Vagina (tissue), 2 donors: ENCODE measurements at regions not wholly inside any gene's neighbourhood (a gene's known extent, or its start where the extent isn't known, plus 50 kb on each side); places are given as distances from the start of the nearest gene placed in this dataset.

Experiments used
- DNase-seq, 2 donors: peaks; one replicate each; pipeline ENCODE4 v3.0.0-alpha.2; 2017; ENCODE audit errors: extremely low spot score in 2 of 2
- H3K27ac ChIP-seq: fragments of 200-600 bp; sonication (generic); one replicate; pipeline ENCODE4 v1.5.1; 2019
- H3K27me3 ChIP-seq: fragments of 200-600 bp; sonication (generic); one replicate; pipeline ENCODE4 v1.5.1; 2019
- H3K36me3 ChIP-seq, 2 donors: fragments of 200-600 bp; sonication (generic); one replicate each; pipeline ENCODE4 v1.5.1; 2017 to 2019
- H3K4me1 ChIP-seq: fragments of 200-600 bp; sonication (generic); one replicate; pipeline ENCODE4 v1.5.1; 2019
- H3K4me3 ChIP-seq, 2 donors: fragments of 200-600 bp; sonication (generic); 1 replicate in 1 of 2; 2 replicates in 1 of 2; pipeline ENCODE4 v1.5.1; 2016 to 2019
- H3K9me3 ChIP-seq: fragments of 200-600 bp; sonication (generic); one replicate; pipeline ENCODE4 v1.5.1; 2019
- POLR2A ChIP-seq, 2 donors: fragments of 450-650 bp; IDR thresholded peaks; one replicate each; pipeline ENCODE4 v1.6.1; 2017; ENCODE audit warnings: antibody characterized with exemption in 2 of 2, mild to moderate bottlenecking in 2 of 2, moderate library complexity in 2 of 2
- POLR2AphosphoS5 ChIP-seq, 2 donors: sonication (generic); formaldehyde crosslinking; IDR thresholded peaks; one replicate each; pipeline ENCODE4 v1.9.0; 2017; ENCODE audit warnings: antibody characterized with exemption in 2 of 2, mild to moderate bottlenecking in 2 of 2, low read depth in 1 of 2; ENCODE audit not compliant: insufficient read depth in 1 of 2
- intact Hi-C: fragments of 100-400 bp; cut with DNase I; formaldehyde crosslinking; loops from one replicate; pipeline ENCODE4 v1.15.1; 2023
- TF ChIP-seq, protein P1 (sequence below), 3 experiments: fragments of 450-650 bp in 2 of 3; fragments of 200-600 bp in 1 of 3; sonication (generic) in 1 of 3; IDR thresholded peaks; one replicate each; pipeline ENCODE4 v1.5.1; 2017 to 2019; ENCODE audit warnings: antibody characterized with exemption in 3 of 3, mild to moderate bottlenecking in 2 of 3, moderate library complexity in 2 of 3

DNA sequence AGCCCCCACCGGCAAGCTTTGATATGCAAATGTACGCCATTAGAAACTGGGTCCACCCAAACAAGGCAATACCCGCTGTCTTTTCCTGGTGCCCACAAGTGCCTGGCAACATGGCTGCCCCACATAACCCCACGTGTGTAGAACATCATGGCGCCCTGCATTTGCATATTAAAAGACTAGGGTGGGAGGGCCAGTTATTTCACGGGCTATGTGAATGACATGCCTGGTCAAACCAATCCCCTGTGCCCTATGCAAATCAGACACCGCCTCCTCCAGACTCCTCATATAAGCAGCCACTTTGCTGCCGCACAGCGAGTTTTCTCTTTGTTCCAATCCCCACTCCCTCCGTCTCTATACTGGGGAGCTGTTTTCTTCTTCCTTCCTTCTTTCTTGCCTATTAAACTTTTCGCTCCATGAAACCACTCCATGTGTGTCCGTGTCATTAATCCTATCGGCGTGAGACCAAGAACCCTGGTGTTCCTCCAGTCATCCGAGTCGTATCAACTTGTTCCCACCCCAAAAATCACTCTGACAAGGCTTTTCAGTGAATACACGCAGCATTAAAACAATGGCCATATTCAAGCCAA lies 112.6 kb upstream of the SORBS2 start:
- intact Hi-C loops = loop anchor here (5.0 kb wide), 1 partner anchor 422 kb away; no protein-coding TSS in a partner anchor
- Histone ChIP-seq H3K36me3 (no peaks in the 10 kb centered on the region), H3K27me3 (no peaks in the 10 kb centered on the region), H3K27ac (no peak overlapping the region), H3K4me1 (no peaks in the 10 kb centered on the region), H3K4me3 (no peak overlapping the region), H3K9me3 (no peaks in the 10 kb centered on the region)
- TF ChIP-seq, protein P1, sequence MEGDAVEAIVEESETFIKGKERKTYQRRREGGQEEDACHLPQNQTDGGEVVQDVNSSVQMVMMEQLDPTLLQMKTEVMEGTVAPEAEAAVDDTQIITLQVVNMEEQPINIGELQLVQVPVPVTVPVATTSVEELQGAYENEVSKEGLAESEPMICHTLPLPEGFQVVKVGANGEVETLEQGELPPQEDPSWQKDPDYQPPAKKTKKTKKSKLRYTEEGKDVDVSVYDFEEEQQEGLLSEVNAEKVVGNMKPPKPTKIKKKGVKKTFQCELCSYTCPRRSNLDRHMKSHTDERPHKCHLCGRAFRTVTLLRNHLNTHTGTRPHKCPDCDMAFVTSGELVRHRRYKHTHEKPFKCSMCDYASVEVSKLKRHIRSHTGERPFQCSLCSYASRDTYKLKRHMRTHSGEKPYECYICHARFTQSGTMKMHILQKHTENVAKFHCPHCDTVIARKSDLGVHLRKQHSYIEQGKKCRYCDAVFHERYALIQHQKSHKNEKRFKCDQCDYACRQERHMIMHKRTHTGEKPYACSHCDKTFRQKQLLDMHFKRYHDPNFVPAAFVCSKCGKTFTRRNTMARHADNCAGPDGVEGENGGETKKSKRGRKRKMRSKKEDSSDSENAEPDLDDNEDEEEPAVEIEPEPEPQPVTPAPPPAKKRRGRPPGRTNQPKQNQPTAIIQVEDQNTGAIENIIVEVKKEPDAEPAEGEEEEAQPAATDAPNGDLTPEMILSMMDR (IDR thresholded peaks at IDR 0.05) = no peak
- TF ChIP-seq POLR2AphosphoS5 (IDR thresholded peaks at IDR 0.05; ENCODE audit: insufficient read depth in 1 of 2, low read depth in 1 of 2) (no peak), POLR2A (IDR thresholded peaks at IDR 0.05) (no peak)
- no peak for DNase-seq

DNA sequence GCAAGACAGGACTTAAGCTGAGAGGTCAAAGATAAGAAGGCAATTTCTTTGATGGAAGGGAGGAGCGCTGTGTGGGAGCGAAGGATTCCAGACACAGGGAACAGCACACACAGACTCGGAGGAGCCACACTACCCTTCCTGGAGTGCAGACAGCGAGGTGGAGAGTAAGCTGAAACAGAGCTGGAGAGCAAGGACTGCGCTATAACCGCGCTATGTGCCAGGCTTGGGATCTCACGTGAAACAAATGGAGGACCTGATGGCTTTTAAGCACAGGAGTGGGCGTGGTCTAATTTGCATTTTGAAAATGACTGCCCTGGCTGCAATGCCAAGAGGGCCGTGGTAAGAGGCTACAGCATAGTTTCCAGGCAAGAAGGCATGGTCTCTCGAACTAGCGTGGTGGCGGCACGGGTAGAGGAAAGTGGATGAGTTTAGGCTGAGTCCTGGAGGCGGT lies 113.9 kb upstream of the SORBS2 start:
- DNase-seq = no peak
- Histone ChIP-seq H3K27me3 (no peaks in the 10 kb centered on the region), H3K27ac (no peak overlapping the region), H3K36me3 (no peaks in the 10 kb centered on the region), H3K4me3 (no peak overlapping the region), H3K4me1 (no peaks in the 10 kb centered on the region), H3K9me3 (no peaks in the 10 kb centered on the region)
- TF ChIP-seq POLR2A (IDR thresholded peaks at IDR 0.05) (no peak), POLR2AphosphoS5 (IDR thresholded peaks at IDR 0.05; ENCODE audit: insufficient read depth in 1 of 2, low read depth in 1 of 2) (no peak)
- TF ChIP-seq, protein P1 (IDR thresholded peaks at IDR 0.05) = no peak
- intact Hi-C loops = no loop called here

DNA sequence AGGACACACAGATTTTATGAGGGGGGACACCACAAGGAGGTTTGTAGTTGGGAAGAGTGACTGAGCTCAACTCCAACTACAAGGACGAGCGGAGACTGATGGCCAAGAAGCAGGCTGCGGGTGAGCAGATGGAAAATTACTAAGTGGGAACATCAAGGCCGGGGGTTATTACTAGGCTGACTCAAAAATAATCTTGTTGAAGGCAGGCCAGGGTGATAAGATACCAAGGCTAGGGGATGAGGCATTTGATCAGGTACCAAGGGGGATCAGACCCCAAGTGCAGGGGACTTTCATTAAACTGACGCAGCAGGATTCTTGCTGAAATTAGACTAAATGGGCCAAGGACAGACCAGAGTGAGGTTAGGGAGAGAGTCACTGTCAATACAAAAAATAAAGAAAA lies 119.4 kb upstream of the SORBS2 start:
- Histone ChIP-seq H3K36me3 (no peaks in the 10 kb centered on the region), H3K27ac (no peak overlapping the region), H3K27me3 (no peaks in the 10 kb centered on the region), H3K9me3 (no peaks in the 10 kb centered on the region), H3K4me3 (no peak overlapping the region), H3K4me1 (no peaks in the 10 kb centered on the region)
- intact Hi-C loops = no loop called here
- no peak for DNase-seq
- TF ChIP-seq, protein P1 (IDR thresholded peaks at IDR 0.05) = no peak
- TF ChIP-seq POLR2A (IDR thresholded peaks at IDR 0.05) (no peak), POLR2AphosphoS5 (IDR thresholded peaks at IDR 0.05; ENCODE audit: insufficient read depth in 1 of 2, low read depth in 1 of 2) (no peak)

DNA sequence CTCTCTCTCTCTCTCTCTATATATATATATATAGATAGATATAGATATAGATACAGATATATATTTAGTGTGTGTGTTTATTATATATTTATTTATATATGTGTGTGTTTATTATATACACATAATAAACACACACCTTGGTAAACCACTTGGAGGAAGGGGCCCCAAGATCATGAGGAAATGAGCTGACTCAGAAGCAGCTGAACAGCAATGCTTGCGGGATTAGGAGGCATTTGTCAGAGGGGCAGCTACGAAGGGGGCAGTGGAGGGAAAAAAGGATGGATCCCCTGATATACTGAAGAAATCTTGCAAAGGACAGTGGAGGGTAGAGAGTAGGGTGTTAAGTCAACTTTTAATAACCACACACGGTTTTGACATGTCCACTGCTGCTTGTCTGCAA lies 120.0 kb upstream of the SORBS2 start:
- Histone ChIP-seq H3K27ac (no peak overlapping the region), H3K27me3 (no peaks in the 10 kb centered on the region), H3K4me1 (no peaks in the 10 kb centered on the region), H3K9me3 (no peaks in the 10 kb centered on the region), H3K36me3 (no peaks in the 10 kb centered on the region), H3K4me3 (no peak overlapping the region)
- intact Hi-C loops = no loop called here
- TF ChIP-seq, protein P1 (IDR thresholded peaks at IDR 0.05) = no peak
- TF ChIP-seq POLR2AphosphoS5 (IDR thresholded peaks at IDR 0.05; ENCODE audit: insufficient read depth in 1 of 2, low read depth in 1 of 2) = no peak
- TF ChIP-seq POLR2A (IDR thresholded peaks at IDR 0.05) = no peak
- DNase-seq = no peak

DNA sequence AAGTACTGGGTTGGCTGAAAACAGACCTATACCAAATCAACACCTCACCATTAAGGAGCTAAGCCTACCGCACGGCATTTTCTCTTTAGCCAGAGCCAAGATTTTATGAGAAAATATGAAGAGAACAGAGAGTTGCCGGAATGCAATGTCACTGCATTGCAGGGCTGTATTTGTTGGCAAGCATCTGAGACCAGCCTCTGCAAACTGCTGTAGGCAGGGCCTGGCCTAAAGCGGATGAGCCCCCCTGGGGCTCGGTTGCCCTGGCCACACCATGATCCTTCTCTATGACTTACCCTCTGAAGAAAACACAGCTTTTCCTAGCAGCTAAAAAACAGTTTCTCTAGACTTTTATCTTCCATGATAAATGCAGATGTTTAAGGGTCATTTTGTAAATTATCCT lies 120.5 kb upstream of the SORBS2 start:
- Histone ChIP-seq H3K9me3 (no peaks in the 10 kb centered on the region), H3K27ac (no peak overlapping the region), H3K4me1 (no peaks in the 10 kb centered on the region), H3K4me3 (no peak overlapping the region), H3K36me3 (no peaks in the 10 kb centered on the region), H3K27me3 (no peaks in the 10 kb centered on the region)
- TF ChIP-seq POLR2AphosphoS5 (IDR thresholded peaks at IDR 0.05; ENCODE audit: insufficient read depth in 1 of 2, low read depth in 1 of 2) (no peak), POLR2A (IDR thresholded peaks at IDR 0.05) (no peak)
- TF ChIP-seq, protein P1 (IDR thresholded peaks at IDR 0.05) = no peak
- intact Hi-C loops = no loop called here
- no peak for DNase-seq
